ENCODE measurements at regions not wholly inside any gene's neighbourhood (a gene's known extent, or its start where the extent isn't known, plus 50 kb on each side); places are given as distances from the start of the nearest gene placed in this dataset.

DNA sequence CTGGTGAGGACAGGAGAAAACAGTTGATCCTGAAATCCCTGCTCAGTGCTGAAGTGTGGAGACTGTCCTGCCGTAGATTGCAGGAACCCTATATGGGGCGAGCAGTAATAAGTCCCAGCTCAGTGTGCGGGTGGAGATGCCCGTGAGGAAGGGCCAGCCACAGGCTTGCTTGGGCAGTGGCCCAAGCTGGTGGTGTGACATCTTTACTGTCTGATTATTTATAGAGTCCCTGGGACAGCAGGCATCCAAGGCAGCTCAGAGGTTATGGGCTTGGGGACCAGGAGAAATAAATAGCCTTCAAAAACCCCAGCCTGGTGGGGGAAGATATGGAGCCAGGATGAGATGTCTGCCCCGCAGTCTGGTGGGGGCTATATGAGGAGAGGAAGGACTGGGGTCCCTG lies 170.7 kb upstream of the POU3F1 start:
- in situ Hi-C loops (cut with HindIII; ENCODE audit: low pct_unique_long_range_greater_than_20kb, low sequenced_read_pairs), result no loop called here
- no peak for TF ChIP-seq JUND (IDR thresholded peaks at IDR 0.05; ENCODE audit: low read depth)
- DNase-seq (ENCODE audit: low read depth in 1 of 2, low spot score in 1 of 2), result no peak

DNA sequence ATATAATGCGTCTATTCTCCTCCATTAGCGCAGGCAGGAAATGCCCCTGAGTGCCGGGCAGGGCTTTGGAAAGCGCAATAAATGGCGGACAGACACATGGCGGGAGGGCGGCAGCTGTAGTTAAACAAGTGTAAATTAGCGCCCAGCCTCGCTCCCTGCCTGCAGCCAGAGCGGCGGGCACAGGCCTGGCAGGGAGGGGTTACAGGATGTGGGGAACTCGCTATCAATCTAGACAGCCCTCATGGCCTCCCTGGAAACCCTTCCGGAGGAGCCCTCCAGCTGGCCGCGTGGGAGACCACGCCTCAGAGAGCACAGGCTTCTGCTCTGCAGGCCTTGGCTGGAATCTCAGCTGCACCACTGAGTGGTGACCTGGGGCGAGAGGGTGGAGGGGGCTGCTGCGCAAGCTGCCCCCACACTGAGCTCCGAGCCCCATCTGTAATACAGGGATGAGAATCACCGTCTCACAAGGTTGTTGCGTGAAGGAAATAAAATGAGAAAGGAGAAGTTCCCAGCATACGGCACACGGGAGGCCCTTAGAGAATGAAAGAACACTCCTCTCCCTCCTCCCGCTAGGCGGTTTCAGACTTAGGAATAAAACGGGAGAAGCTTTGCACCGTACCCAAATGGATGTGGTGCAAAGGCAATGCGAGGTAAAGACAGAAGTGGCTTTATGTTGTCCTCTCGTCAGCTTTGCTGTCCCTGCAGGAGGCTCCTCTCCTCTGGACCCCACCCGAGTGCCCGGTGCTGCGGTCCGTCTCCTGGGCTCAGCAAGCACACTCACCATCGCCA lies 167.2 kb upstream of the POU3F1 start:
- TF ChIP-seq JUND (IDR thresholded peaks at IDR 0.05; ENCODE audit: low read depth), result no peak
- no peak for DNase-seq (ENCODE audit: low read depth in 1 of 2, low spot score in 1 of 2)
- in situ Hi-C loops (cut with HindIII; ENCODE audit: low pct_unique_long_range_greater_than_20kb, low sequenced_read_pairs), result no loop called here

- in situ Hi-C loops (cut with HindIII; ENCODE audit: low pct_unique_long_range_greater_than_20kb, low sequenced_read_pairs), result no loop called here
- TF ChIP-seq JUND (IDR thresholded peaks at IDR 0.05; ENCODE audit: low read depth), result no peak
- no peak for DNase-seq (ENCODE audit: low read depth in 1 of 2, low spot score in 1 of 2)
Measured at GRCh38 chr1:38210895-38211177, 164.2 kb upstream of the POU3F1 start.

DNA sequence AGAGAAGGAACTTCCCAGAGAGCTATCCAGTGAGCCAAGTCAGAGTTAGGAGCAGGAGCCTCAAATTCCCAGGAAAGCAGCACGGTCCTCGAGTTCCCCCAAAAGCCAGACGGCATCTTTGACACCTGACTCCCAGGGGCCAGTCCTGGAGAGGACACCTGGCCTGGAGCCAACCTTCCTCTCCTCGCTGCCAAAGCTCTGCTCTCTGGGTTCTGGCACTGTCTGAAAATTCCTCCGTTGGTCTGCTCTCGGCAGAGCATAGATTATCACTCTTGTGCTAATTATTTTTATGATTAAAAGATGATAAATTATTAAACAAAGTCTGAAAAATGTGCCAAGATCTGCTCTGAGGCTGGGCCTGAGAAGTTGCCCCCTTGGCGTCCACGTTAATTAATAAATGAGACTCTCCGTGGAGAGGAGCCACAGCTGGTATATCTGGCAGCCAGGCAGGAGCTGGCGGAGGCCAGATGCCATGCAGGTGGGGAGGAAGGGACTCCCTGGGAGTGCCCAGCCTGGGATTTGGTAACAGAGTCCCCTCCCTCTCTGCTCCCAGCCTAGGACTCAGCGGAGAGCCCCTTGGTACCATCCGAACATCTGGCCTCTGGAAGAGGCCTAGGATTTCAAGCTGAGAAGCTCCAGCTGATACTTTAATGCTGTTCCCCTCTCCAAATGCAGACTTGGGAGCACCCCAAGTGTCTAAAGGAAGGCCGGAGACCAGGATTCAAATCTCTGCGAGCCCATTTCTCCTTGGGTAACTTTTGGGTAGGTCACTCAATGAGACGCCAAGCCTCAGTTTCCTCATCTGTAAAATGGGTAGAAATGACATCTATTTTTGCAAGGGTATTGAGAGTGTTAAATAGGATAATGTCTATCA lies 163.7 kb upstream of the POU3F1 start:
- in situ Hi-C loops (cut with HindIII; ENCODE audit: low pct_unique_long_range_greater_than_20kb, low sequenced_read_pairs), result no loop called here
- DNase-seq (ENCODE audit: low read depth in 1 of 2, low spot score in 1 of 2), result no peak
- no peak for TF ChIP-seq JUND (IDR thresholded peaks at IDR 0.05; ENCODE audit: low read depth)

DNA sequence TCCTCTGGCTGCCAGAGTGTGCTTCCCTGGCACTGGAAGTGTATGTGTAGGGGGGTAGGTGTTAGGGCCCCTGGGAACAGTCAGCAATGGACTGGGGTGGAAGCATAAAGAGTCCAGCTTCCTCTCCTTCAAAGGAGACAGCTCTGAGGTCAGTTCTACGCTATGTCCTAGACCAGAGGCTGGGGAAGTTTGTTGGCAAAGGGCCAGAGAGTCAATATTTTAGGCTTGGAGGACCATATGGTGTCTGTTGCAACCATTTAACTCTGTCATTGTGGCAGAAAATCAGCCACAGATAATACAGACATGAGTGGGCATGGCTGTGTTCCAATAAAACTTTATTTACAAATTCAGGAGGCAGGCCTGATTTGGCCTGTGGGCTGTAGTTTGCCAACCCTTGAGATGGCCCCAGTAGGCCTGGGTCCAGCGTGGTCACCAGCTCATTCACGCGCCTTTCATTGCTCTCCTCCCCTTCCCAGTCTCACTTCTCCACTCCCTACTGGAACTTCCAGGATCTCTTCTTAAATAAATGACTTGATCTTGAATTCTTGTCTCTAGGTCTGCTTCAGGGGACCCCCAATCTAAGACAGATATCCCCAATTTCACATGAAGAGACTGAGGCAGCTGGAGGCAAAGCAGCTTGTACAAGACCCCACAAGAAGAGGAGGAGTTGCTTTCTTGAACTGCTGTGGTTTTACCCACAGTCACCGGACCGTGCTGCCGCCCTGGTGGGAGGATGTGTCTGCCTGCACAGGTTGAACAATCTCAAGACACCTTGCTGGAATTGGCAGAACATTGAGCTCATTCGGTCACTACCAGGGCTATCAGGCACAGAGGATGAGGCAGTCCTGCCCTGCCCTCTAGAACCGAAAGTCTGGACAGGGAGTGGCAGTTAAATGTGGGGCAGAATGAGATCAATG lies 162.4 kb upstream of the POU3F1 start:
- no peak for TF ChIP-seq JUND (IDR thresholded peaks at IDR 0.05; ENCODE audit: low read depth)
- DNase-seq (ENCODE audit: low read depth in 1 of 2, low spot score in 1 of 2), result no peak
- in situ Hi-C loops (cut with HindIII; ENCODE audit: low pct_unique_long_range_greater_than_20kb, low sequenced_read_pairs), result no loop called here

GRCh38 chr1:38207906-38208305 lies 161.3 kb upstream of the POU3F1 start:
- in situ Hi-C loops (cut with HindIII; ENCODE audit: low pct_unique_long_range_greater_than_20kb, low sequenced_read_pairs), result no loop called here
- no peak for TF ChIP-seq JUND (IDR thresholded peaks at IDR 0.05; ENCODE audit: low read depth)
- DNase-seq (ENCODE audit: low read depth in 1 of 2, low spot score in 1 of 2), result no peak

- no peak for TF ChIP-seq JUND (IDR thresholded peaks at IDR 0.05; ENCODE audit: low read depth)
- in situ Hi-C loops (cut with HindIII; ENCODE audit: low pct_unique_long_range_greater_than_20kb, low sequenced_read_pairs), result no loop called here
- DNase-seq (ENCODE audit: low read depth in 1 of 2, low spot score in 1 of 2), result no peak
Measured at GRCh38 chr1:38207275-38207674, 160.7 kb upstream of the POU3F1 start.

DNA sequence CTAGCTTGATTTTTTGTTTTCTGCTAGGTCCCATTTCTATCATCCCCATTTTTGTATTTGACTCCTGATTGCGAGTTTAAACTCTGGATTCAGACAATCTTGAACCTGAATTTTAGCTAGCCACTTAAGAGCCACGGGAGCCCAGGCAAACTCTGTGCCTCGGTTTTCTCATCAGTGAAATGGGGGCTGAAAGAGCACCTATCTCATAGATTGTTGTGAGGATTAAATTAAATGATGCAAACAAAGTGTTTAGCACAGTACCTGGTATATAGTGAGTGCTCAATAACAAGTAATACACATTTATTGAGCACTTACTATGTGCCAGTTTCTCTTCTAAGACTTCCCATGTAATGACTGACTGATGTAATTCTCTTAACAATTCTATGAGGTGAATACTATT lies 158.1 kb upstream of the POU3F1 start:
- TF ChIP-seq JUND (IDR thresholded peaks at IDR 0.05; ENCODE audit: low read depth), result no peak
- in situ Hi-C loops (cut with HindIII; ENCODE audit: low pct_unique_long_range_greater_than_20kb, low sequenced_read_pairs), result no loop called here
- DNase-seq (ENCODE audit: low read depth in 1 of 2, low spot score in 1 of 2), result no peak

DNA sequence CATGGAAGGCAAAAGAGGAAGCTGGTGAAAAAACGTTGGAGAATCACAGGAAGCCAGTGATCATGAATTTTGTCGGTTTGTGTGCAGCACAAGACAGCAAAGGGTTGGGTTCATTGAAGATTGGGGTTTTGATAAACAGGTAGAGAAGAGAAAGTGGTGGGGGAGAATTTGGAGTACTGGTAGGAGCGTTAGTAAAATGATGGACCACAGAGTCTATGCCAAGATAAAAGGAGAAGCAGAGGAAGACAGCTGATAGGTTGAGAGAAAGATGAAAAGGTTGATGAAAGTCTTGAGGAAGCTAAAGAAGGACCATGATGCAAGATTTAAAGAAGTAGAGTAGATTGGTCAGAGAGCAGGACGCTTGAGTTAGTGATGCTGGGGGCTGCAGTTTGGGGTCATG lies 156.8 kb upstream of the POU3F1 start:
- in situ Hi-C loops (cut with HindIII; ENCODE audit: low pct_unique_long_range_greater_than_20kb, low sequenced_read_pairs), result no loop called here
- TF ChIP-seq JUND (IDR thresholded peaks at IDR 0.05; ENCODE audit: low read depth), result no peak
- DNase-seq (ENCODE audit: low read depth in 1 of 2, low spot score in 1 of 2), result no peak

DNA sequence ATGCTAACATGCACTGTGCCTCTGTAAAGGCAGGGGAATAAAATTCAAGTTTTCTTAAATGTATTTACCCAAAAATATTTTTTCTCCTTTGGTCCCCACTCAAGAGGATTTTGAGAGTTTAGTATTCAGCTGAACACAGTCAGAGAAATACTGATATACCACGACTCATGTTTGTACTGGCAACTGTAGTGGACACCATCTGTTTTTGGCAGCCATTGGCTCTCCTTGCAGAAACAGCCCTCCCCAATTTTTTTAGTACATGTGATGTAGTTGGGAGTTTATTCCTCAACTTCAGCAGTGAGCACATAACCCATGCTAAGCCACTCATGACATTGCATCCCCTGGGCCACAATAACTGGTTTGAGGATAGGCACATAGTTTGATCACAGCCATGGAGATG lies 154.8 kb upstream of the POU3F1 start:
- no peak for TF ChIP-seq JUND (IDR thresholded peaks at IDR 0.05; ENCODE audit: low read depth)
- DNase-seq (ENCODE audit: low read depth in 1 of 2, low spot score in 1 of 2), result no peak
- in situ Hi-C loops (cut with HindIII; ENCODE audit: low pct_unique_long_range_greater_than_20kb, low sequenced_read_pairs), result no loop called here

DNA sequence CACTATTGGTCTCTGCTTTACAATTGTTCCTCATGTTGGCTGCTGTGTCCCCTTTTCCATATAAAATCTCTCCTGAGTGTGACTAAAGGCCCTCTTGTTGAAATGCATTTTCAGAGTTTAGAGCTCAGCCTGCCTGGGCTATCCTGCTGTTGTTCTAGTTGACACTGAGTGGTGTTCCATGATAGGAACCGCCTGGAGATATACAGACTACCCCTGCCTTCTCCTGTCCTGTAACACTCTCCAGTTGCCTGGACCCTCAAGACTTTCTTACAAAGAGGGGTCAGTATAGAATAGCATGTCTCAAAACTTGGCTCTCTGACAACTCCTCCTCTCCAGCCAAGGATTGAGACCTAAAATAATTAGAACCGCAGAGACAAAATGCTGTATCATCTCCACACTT lies 152.0 kb upstream of the POU3F1 start:
- no peak for TF ChIP-seq JUND (IDR thresholded peaks at IDR 0.05; ENCODE audit: low read depth)
- in situ Hi-C loops (cut with HindIII; ENCODE audit: low pct_unique_long_range_greater_than_20kb, low sequenced_read_pairs), result no loop called here
- no peak for DNase-seq (ENCODE audit: low read depth in 1 of 2, low spot score in 1 of 2)

DNA sequence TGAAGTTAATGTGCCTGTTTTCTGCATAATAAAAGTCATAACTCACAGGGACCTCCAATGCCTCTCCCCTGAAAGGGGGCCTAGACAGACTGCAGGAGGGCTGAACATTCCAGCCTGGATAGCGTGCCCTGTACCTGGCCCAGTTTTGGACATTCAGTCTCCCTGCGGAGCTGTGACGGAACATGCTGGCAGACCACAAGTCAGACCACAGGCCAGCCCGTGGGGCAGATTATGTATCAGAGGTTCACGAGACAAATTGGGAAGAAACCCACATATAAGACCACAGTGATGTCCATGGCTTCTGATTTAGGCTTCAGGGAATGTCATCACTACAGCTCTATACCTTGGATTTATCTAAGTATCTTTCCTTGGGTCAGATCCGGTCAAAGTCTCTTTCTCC lies 151.5 kb upstream of the POU3F1 start:
- DNase-seq (ENCODE audit: low read depth in 1 of 2, low spot score in 1 of 2), result no peak
- no peak for TF ChIP-seq JUND (IDR thresholded peaks at IDR 0.05; ENCODE audit: low read depth)
- in situ Hi-C loops (cut with HindIII; ENCODE audit: low pct_unique_long_range_greater_than_20kb, low sequenced_read_pairs), result no loop called here
